H1 (cell line): ENCODE measurements at regions not wholly inside any gene's neighbourhood (a gene's known extent, or its start where the extent isn't known, plus 50 kb on each side); places are given as distances from the start of the nearest gene placed in this dataset.

Source experiments
- CBX5 ChIP-seq: fragments of 300-800, 300-1000 bp; sonication (generic); IDR thresholded peaks from 2 replicates; pipeline ENCODE4 v1.7.1; 2016; ENCODE audit warnings: antibody characterized with exemption, low read length, low read depth
- CREB1 ChIP-seq: IDR thresholded peaks from 2 replicates; pipeline ENCODE4 v1.6.1; 2012; ENCODE audit warnings: inconsistent platforms
- EP300 ChIP-seq, 2 experiments: IDR thresholded peaks; 1 replicate in 1 of 2; 2 replicates in 1 of 2; pipeline ENCODE4 v1.6.1; 2011 to 2012; ENCODE audit warnings: low read depth in 2 of 2, low read length in 2 of 2, mild to moderate bottlenecking in 2 of 2, borderline replicate concordance in 1 of 2, inconsistent platforms in 1 of 2, moderate library complexity in 1 of 2
- EZH2 ChIP-seq: fragments of 200-600 bp; sonication (generic); IDR thresholded peaks from 2 replicates; pipeline ENCODE4 v1.7.1; 2012; ENCODE audit warnings: low read depth, mild to moderate bottlenecking, moderate library complexity, low read length, inconsistent platforms; ENCODE audit not compliant: severe bottlenecking
- KDM1A ChIP-seq: fragments of 200-600, 300-600 bp; sonication (generic); IDR thresholded peaks from 2 replicates; pipeline ENCODE4 v1.7.1; 2016; ENCODE audit warnings: mild to moderate bottlenecking, low read length, borderline replicate concordance
- PHF8 ChIP-seq: fragments of 200-600 bp; sonication (generic); conservative IDR thresholded peaks from 2 replicates; pipeline ENCODE4 v1.7.1; 2012; ENCODE audit warnings: low read depth, mild to moderate bottlenecking, inconsistent platforms, low read length, moderate library complexity
- POLR2A ChIP-seq, 2 experiments: IDR thresholded peaks; 1 replicate in 1 of 2; 2 replicates in 1 of 2; pipeline ENCODE4 v1.6.1; 2011; ENCODE audit warnings: low read depth in 2 of 2, low read length in 2 of 2, mild to moderate bottlenecking in 2 of 2; ENCODE audit errors: control extremely low read depth in 1 of 2
- POLR2AphosphoS5 ChIP-seq: IDR thresholded peaks from 2 replicates; pipeline ENCODE4 v1.6.1; 2011; ENCODE audit warnings: low read depth, low read length
- TF ChIP-seq, protein P1 (sequence below), 3 experiments: IDR thresholded peaks; 1 replicate in 2 of 3; 2 replicates in 1 of 3; pipeline versions ENCODE4 v1.5.1 to v1.6.1; 2011; ENCODE audit warnings: low read length in 3 of 3, mild to moderate bottlenecking in 3 of 3, inconsistent platforms in 2 of 3, low read depth in 1 of 3, moderate library complexity in 1 of 3; ENCODE audit not compliant: insufficient read depth in 1 of 3; ENCODE audit errors: control extremely low read depth in 1 of 3
- TF ChIP-seq, protein P2 (sequence below): IDR thresholded peaks from 2 replicates; pipeline ENCODE4 v1.6.1; 2012; ENCODE audit warnings: inconsistent platforms
- TF ChIP-seq, protein P3 (sequence below): IDR thresholded peaks from 2 replicates; pipeline ENCODE4 v1.6.1; 2011; ENCODE audit warnings: low read depth, mild to moderate bottlenecking, low read length; ENCODE audit not compliant: insufficient read depth

DNA sequence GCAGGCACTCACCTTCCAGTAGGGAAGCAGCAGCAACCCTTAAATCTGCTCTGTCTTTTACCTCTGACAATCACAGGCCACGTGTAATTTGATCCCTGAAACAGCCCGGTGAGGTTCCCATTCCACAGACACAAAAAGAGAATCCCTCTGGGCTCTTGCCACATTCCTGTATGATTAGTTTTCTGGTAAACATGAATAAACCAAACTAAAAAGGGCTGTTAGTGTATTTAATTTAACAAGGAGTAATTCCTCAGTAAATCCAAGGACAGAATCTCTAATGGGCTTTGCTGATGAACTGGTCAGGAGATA is 186.9 kb downstream of the FAM43A start:
- TF ChIP-seq EP300 (IDR thresholded peaks at IDR 0.05; ENCODE audit: borderline replicate concordance in 1 of 2, low read depth in 2 of 2, low read length in 2 of 2) (no peak), KDM1A (no peak), CBX5 (no peak), CREB1 (no peak), POLR2AphosphoS5 (no peak), POLR2A (IDR thresholded peaks at IDR 0.05; ENCODE audit: control extremely low read depth in 1 of 2, low read depth in 2 of 2, low read length in 2 of 2) (no peak), PHF8 (no peak), EZH2 (no peak)
- TF ChIP-seq, protein P1, sequence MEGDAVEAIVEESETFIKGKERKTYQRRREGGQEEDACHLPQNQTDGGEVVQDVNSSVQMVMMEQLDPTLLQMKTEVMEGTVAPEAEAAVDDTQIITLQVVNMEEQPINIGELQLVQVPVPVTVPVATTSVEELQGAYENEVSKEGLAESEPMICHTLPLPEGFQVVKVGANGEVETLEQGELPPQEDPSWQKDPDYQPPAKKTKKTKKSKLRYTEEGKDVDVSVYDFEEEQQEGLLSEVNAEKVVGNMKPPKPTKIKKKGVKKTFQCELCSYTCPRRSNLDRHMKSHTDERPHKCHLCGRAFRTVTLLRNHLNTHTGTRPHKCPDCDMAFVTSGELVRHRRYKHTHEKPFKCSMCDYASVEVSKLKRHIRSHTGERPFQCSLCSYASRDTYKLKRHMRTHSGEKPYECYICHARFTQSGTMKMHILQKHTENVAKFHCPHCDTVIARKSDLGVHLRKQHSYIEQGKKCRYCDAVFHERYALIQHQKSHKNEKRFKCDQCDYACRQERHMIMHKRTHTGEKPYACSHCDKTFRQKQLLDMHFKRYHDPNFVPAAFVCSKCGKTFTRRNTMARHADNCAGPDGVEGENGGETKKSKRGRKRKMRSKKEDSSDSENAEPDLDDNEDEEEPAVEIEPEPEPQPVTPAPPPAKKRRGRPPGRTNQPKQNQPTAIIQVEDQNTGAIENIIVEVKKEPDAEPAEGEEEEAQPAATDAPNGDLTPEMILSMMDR (IDR thresholded peaks at IDR 0.05; ENCODE audit: control extremely low read depth in 1 of 3, insufficient read depth in 1 of 3, low read depth in 1 of 3, low read length in 3 of 3): no peak
- TF ChIP-seq, protein P2, sequence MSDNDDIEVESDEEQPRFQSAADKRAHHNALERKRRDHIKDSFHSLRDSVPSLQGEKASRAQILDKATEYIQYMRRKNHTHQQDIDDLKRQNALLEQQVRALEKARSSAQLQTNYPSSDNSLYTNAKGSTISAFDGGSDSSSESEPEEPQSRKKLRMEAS: no peak
- TF ChIP-seq, protein P3, sequence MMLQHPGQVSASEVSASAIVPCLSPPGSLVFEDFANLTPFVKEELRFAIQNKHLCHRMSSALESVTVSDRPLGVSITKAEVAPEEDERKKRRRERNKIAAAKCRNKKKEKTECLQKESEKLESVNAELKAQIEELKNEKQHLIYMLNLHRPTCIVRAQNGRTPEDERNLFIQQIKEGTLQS: no peak
